H1 (cell line): ENCODE measurements at regions not wholly inside any gene's neighbourhood (a gene's known extent, or its start where the extent isn't known, plus 50 kb on each side); places are given as distances from the start of the nearest gene placed in this dataset.

ENCODE experiments used
- CTCF ChIA-PET: fragments of 300-600 bp; sonication (Branson Sonifier 250); formaldehyde crosslinking; loops from one replicate; lab custom pipeline; 2021; ENCODE audit not compliant: partially characterized antibody; lab: Charles Lee
- POLR2A ChIA-PET: fragments of 300-600 bp; sonication (Branson Sonifier 250); formaldehyde crosslinking; loops from one replicate; lab custom pipeline; 2021; ENCODE audit warnings: inconsistent platforms; ENCODE audit not compliant: partially characterized antibody; lab: Charles Lee
- DNase-seq, 2 experiments: peaks; one replicate each; pipeline versions ENCODE4 v3.0.0 to v3.0.0-alpha.2; 2010 to 2022; ENCODE audit warnings: low spot score in 2 of 2, low read depth in 1 of 2, mixed read lengths in 1 of 2
- FAIRE-seq: peaks from 2 replicates; lab custom pipeline; 2011; peaks lifted over from hg19 to GRCh38; lab: Jason Lieb, UNC
- H2AFZ ChIP-seq: 2 replicates; pipeline ENCODE4 v1.8.1; 2012; ENCODE audit warnings: low read length, inconsistent platforms
- H2AK5ac ChIP-seq: 2 replicates; pipeline ENCODE4 v1.6.1; 2013; ENCODE audit warnings: low read depth, low read length
- H2BK120ac ChIP-seq: replicated peaks from 2 replicates; pipeline ENCODE3; 2013; ENCODE audit warnings: low read depth, low read length, inconsistent platforms
- H2BK12ac ChIP-seq: 2 replicates; pipeline ENCODE4 v1.6.1; 2013; ENCODE audit warnings: low read depth, low read length
- H2BK15ac ChIP-seq: 2 replicates; pipeline ENCODE4 v1.6.1; 2013; ENCODE audit warnings: low read length
- H2BK20ac ChIP-seq: 2 replicates; pipeline ENCODE4 v1.6.1; 2013; ENCODE audit warnings: low read length
- H2BK5ac ChIP-seq: 2 replicates; pipeline ENCODE4 v1.6.1; 2013; ENCODE audit warnings: low read depth, low read length
- H3K14ac ChIP-seq: 2 replicates; pipeline ENCODE4 v1.6.1; 2013; ENCODE audit warnings: inconsistent platforms; ENCODE audit not compliant: insufficient read length
- H3K18ac ChIP-seq: 2 replicates; pipeline ENCODE4 v1.6.1; 2013; ENCODE audit warnings: low read length; ENCODE audit errors: extremely low read depth
- H3K23ac ChIP-seq: 2 replicates; pipeline ENCODE4 v1.6.1; 2013; ENCODE audit warnings: inconsistent platforms; ENCODE audit not compliant: insufficient read length
- H3K23me2 ChIP-seq: 2 replicates; pipeline ENCODE4 v1.6.1; 2013; ENCODE audit warnings: low read depth, low read length
- H3K27ac ChIP-seq: 2 replicates; pipeline ENCODE4 v1.6.1; 2011; ENCODE audit warnings: low read depth, low read length, inconsistent platforms
- H3K27me3 ChIP-seq, 4 experiments: replicated peaks in 1 of 4; 1 replicate in 1 of 4; 2 replicates in 3 of 4; pipeline versions ENCODE4 v1.6.1 to v1.8.1; 2011 to 2013; ENCODE audit warnings: low read length in 3 of 4, mild to moderate bottlenecking in 3 of 4, inconsistent platforms in 2 of 4, mixed read lengths in 2 of 4, moderate library complexity in 1 of 4; ENCODE audit not compliant: control insufficient read depth in 3 of 4, insufficient read depth in 3 of 4; ENCODE audit errors: extremely low read depth in 1 of 4
- H3K36me3 ChIP-seq, 4 experiments: 2 replicates each; pipeline versions ENCODE4 v1.6.1 to v1.8.1; 2011 to 2013; ENCODE audit warnings: mild to moderate bottlenecking in 4 of 4, low read length in 3 of 4, moderate library complexity in 2 of 4, control low read depth in 1 of 4, inconsistent platforms in 1 of 4; ENCODE audit not compliant: insufficient read depth in 4 of 4, control insufficient read depth in 2 of 4
- H3K4ac ChIP-seq: replicated peaks from 2 replicates; pipeline ENCODE3; 2013; ENCODE audit warnings: low read length, low read depth, mixed read lengths, inconsistent platforms; ENCODE audit not compliant: insufficient read length
- H3K4me1 ChIP-seq, 4 experiments: replicated peaks in 1 of 4; 1 replicate in 1 of 4; 2 replicates in 3 of 4; pipeline versions ENCODE4 v1.6.1 to v1.8.1; 2011 to 2013; ENCODE audit warnings: low read length in 3 of 4, inconsistent platforms in 2 of 4, mixed read lengths in 1 of 4; ENCODE audit not compliant: insufficient read depth in 4 of 4, control insufficient read depth in 3 of 4
- H3K4me2 ChIP-seq, 2 experiments: 2 replicates each; pipeline versions ENCODE4 v1.6.1 to v1.8.1; 2011 to 2013; ENCODE audit warnings: low read depth in 2 of 2, low read length in 2 of 2, control low read depth in 1 of 2, inconsistent platforms in 1 of 2, mild to moderate bottlenecking in 1 of 2; ENCODE audit not compliant: insufficient read depth in 1 of 2
- H3K4me3 ChIP-seq, 4 experiments: fragments of 200-600, 300-600 bp in 1 of 4; sonication (generic), shearing (Covaris generic), sonication (Bioruptor Twin) in 1 of 4; 2 replicates each; pipeline versions ENCODE4 v1.5.1 to v1.8.1; 2011 to 2016; ENCODE audit warnings: low read length in 4 of 4, low read depth in 3 of 4, control low read depth in 2 of 4, inconsistent platforms in 2 of 4, mild to moderate bottlenecking in 2 of 4, mixed read lengths in 1 of 4, moderate library complexity in 1 of 4; ENCODE audit not compliant: insufficient read depth in 2 of 4; ENCODE audit errors: extremely low read depth in 1 of 4
- H3K56ac ChIP-seq: replicated peaks from 2 replicates; pipeline ENCODE3; 2013; ENCODE audit warnings: low read depth, mild to moderate bottlenecking, mixed read lengths, low read length, inconsistent platforms; ENCODE audit not compliant: insufficient read length
- H3K79me1 ChIP-seq: 2 replicates; pipeline ENCODE4 v1.6.1; 2013; ENCODE audit warnings: low read depth, low read length, control low read depth
- H3K79me2 ChIP-seq, 2 experiments: 2 replicates each; pipeline versions ENCODE4 v1.6.1 to v1.8.1; 2012 to 2013; ENCODE audit warnings: low read length in 2 of 2, mild to moderate bottlenecking in 2 of 2, inconsistent platforms in 1 of 2; ENCODE audit not compliant: insufficient read depth in 2 of 2, control insufficient read depth in 1 of 2
- H3K9ac ChIP-seq, 4 experiments: replicated peaks in 1 of 4; 1 replicate in 1 of 4; 2 replicates in 3 of 4; pipeline versions ENCODE4 v1.6.1 to v1.8.1; 2011 to 2013; ENCODE audit warnings: low read depth in 3 of 4, low read length in 3 of 4, control low read depth in 2 of 4, mild to moderate bottlenecking in 2 of 4, moderate library complexity in 2 of 4, inconsistent platforms in 1 of 4; ENCODE audit errors: extremely low read depth in 1 of 4
- H3K9me3 ChIP-seq, 2 experiments: 2 replicates each; pipeline versions ENCODE4 v1.6.1 to v1.8.1; 2012 to 2013; ENCODE audit warnings: mild to moderate bottlenecking in 2 of 2, moderate library complexity in 2 of 2, control low read depth in 1 of 2, inconsistent platforms in 1 of 2, low read depth in 1 of 2, low read length in 1 of 2, mixed read lengths in 1 of 2; ENCODE audit not compliant: insufficient read depth in 2 of 2
- H4K20me1 ChIP-seq, 2 experiments: replicated peaks in 1 of 2; 2 replicates each; pipeline versions ENCODE3 to v1.8.1; 2011 to 2013; ENCODE audit warnings: inconsistent platforms in 2 of 2, low read length in 2 of 2, mild to moderate bottlenecking in 1 of 2; ENCODE audit not compliant: insufficient read depth in 2 of 2, control insufficient read depth in 1 of 2
- H4K5ac ChIP-seq: 2 replicates; pipeline ENCODE4 v1.6.1; 2013; ENCODE audit warnings: low read length, low read depth, mixed read lengths, inconsistent platforms; ENCODE audit not compliant: insufficient read length
- H4K8ac ChIP-seq: 2 replicates; pipeline ENCODE4 v1.8.0; 2013; ENCODE audit warnings: mild to moderate bottlenecking, moderate library complexity, low read length, inconsistent platforms; ENCODE audit not compliant: insufficient read depth; ENCODE audit errors: extremely low read depth
- H4K91ac ChIP-seq: replicated peaks from 2 replicates; pipeline ENCODE3; 2013; ENCODE audit warnings: low read length, mixed read lengths, inconsistent platforms; ENCODE audit not compliant: insufficient read length
- ASH2L ChIP-seq: fragments of 200-600, 300-600 bp; sonication (generic); IDR thresholded peaks from one replicate; pipeline ENCODE4 v1.7.1; 2017; ENCODE audit warnings: low read length
- CREB1 ChIP-seq: IDR thresholded peaks from 2 replicates; pipeline ENCODE4 v1.6.1; 2012; ENCODE audit warnings: inconsistent platforms
- NANOG ChIP-seq: IDR thresholded peaks from 2 replicates; pipeline ENCODE4 v1.6.1; 2011; ENCODE audit warnings: low read length, low read depth, mild to moderate bottlenecking, inconsistent platforms; ENCODE audit not compliant: insufficient read depth, poor library complexity, severe bottlenecking
- NRF1 ChIP-seq: IDR thresholded peaks from 2 replicates; pipeline ENCODE4 v1.6.1; 2011; ENCODE audit warnings: mild to moderate bottlenecking, low read depth, low read length, improper control_type of control experiment
- PHF8 ChIP-seq: fragments of 200-600 bp; sonication (generic); conservative IDR thresholded peaks from 2 replicates; pipeline ENCODE4 v1.7.1; 2012; ENCODE audit warnings: low read depth, mild to moderate bottlenecking, inconsistent platforms, low read length, moderate library complexity
- YY1 ChIP-seq: IDR thresholded peaks from 2 replicates; pipeline ENCODE4 v1.6.1; 2011; ENCODE audit warnings: low read depth, mild to moderate bottlenecking, low read length
- WGBS, 2 experiments: shearing (Covaris generic) in 1 of 2; methylation state at CpG; one replicate each; pipeline versions ENCODE4 v1.1.6 to v1.1.7; 2013 to 2015; ENCODE audit warnings: low lambda C conversion rate in 2 of 2, mixed read lengths in 2 of 2, inconsistent platforms in 1 of 2, low coverage in 1 of 2, missing lambda C conversion rate in 1 of 2; ENCODE audit not compliant: insufficient replicate concordance in 2 of 2, insufficient coverage in 1 of 2, insufficient read length in 1 of 2; ENCODE audit errors: extremely low coverage in 1 of 2, missing lambda C conversion rate in 1 of 2; 5-methylcytosine and 5-hydroxymethylcytosine counted together

GRCh38 chr16:51596247-51596646, 445.2 kb upstream of the SALL1 start:
- Histone ChIP-seq H3K56ac (no peak overlapping the region), H3K4me2 (no peak overlapping the region), H3K9me3 (peaks cover 10% of the 10 kb centered on the region in 2 experiments), H3K79me1 (no peaks in the 10 kb centered on the region), H3K23me2 (no peaks in the 10 kb centered on the region), H4K91ac (no peak overlapping the region), H3K14ac (no peak overlapping the region), H3K9ac (no peak overlapping the region), H2BK5ac (no peak overlapping the region), H3K23ac (no peak overlapping the region), H2BK120ac (no peak overlapping the region), H2AFZ (no peak overlapping the region), H4K20me1 (no peaks in the 10 kb centered on the region), H3K4me1 (peaks cover 0 to 9% (median 5%) of the 10 kb centered on the region in 4 experiments; a peak in 4 of 7 replicates), H2BK12ac (no peak overlapping the region), H4K8ac (no peak overlapping the region), H2BK15ac (no peak overlapping the region), H3K27me3 (no peaks in the 10 kb centered on the region), H2BK20ac (no peak overlapping the region), H3K18ac (no peak overlapping the region), H3K36me3 (no peaks in the 10 kb centered on the region), H3K4me3 (no peak overlapping the region), H4K5ac (no peak overlapping the region), H3K27ac (no peak overlapping the region), H2AK5ac (no peak overlapping the region), H3K79me2 (no peaks in the 10 kb centered on the region), H3K4ac (no peak overlapping the region)
- FAIRE-seq (no peak), DNase-seq (no peak)
- 95% methylated on average over 4 of the region's 4 CpGs; no CpG with 5 or more reads in 1 of the 2 experiments for WGBS, 2 experiments
- TF ChIP-seq CREB1, result no peak
- no peak for TF ChIP-seq YY1
- TF ChIP-seq ASH2L, result no peak
- no peak for TF ChIP-seq NRF1
- TF ChIP-seq NANOG, result no peak
- no peak for TF ChIP-seq PHF8
- ChIA-PET POLR2A (no interaction called here), CTCF (no interaction called here)
